GM21786 (cell line): ENCODE measurements at regions not wholly inside any gene's neighbourhood (a gene's known extent, or its start where the extent isn't known, plus 50 kb on each side); places are given as distances from the start of the nearest gene placed in this dataset.

Experiments used
- ATAC-seq: cut with Tn5 transposase; IDR thresholded peaks from one replicate; pipeline ENCODE4 v1.9.1; 2021; ENCODE audit not compliant: unreplicated experiment

- no peak for ATAC-seq
These were observed 58.8 kb upstream of the UBL3 start for GRCh38 chr13:29909081-29909730.

- no peak for ATAC-seq
These were observed 58.1 kb upstream of the UBL3 start for GRCh38 chr13:29908416-29909080.

GRCh38 chr13:29907670-29908069 lies 57.3 kb upstream of the UBL3 start:
- ATAC-seq, result no peak

GRCh38 chr13:29906432-29907011 lies 56.1 kb upstream of the UBL3 start:
- ATAC-seq, result no peak

DNA sequence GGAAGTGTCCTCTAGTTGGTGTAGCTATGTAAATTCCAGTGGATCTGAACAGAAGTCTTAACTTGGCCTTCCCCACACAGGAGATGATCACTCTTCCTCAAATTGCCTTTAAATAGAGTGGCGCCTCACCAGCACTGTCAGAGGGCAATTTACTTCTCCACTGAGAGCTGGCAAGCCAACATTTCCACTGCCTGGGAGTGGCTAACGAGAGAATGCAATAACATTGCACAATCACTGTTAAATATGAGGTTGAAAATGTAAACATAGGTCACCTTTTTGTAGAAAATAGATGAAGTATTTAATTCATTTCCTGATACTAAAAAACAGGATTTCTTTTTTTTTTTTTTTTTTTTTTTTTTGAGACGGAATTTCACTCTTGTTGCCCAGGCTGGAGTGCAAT lies 55.4 kb upstream of the UBL3 start:
- no peak for ATAC-seq

GRCh38 chr13:29903996-29904395 lies 53.6 kb upstream of the UBL3 start:
- no peak for ATAC-seq

GRCh38 chr13:29903543-29903942 lies 53.1 kb upstream of the UBL3 start:
- no peak for ATAC-seq

DNA sequence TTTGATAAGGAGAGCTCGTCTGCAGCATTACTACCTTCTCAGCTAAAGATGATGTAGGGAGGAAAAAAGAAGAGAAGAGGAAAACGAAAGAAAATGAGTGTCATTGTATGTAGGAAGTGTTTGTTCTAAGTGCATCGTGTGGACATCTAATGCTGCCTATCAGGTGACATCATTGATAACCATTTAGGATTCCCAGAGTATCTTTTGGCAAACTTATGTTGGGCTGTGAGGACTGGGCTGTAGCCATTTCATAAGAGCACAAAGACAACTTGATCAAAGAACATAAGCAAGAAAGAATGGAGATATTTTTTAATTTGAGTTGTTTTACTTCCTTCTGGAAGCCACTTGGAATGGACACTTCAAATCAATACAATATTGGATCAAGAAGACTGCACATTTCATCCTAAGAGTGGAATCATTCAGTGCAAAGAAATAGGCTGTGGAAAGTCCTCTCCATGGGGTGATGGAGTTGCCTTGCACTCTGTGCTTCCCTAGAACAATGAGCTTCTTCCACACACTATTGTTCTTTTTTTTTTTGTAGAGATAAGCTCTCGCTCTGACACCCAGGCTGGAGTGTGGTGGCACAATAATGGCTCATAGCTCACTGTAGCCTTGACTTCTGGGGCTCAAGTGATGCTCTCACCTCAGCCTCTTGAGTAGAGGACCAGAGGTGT lies 52.4 kb upstream of the UBL3 start:
- ATAC-seq, result no peak

DNA sequence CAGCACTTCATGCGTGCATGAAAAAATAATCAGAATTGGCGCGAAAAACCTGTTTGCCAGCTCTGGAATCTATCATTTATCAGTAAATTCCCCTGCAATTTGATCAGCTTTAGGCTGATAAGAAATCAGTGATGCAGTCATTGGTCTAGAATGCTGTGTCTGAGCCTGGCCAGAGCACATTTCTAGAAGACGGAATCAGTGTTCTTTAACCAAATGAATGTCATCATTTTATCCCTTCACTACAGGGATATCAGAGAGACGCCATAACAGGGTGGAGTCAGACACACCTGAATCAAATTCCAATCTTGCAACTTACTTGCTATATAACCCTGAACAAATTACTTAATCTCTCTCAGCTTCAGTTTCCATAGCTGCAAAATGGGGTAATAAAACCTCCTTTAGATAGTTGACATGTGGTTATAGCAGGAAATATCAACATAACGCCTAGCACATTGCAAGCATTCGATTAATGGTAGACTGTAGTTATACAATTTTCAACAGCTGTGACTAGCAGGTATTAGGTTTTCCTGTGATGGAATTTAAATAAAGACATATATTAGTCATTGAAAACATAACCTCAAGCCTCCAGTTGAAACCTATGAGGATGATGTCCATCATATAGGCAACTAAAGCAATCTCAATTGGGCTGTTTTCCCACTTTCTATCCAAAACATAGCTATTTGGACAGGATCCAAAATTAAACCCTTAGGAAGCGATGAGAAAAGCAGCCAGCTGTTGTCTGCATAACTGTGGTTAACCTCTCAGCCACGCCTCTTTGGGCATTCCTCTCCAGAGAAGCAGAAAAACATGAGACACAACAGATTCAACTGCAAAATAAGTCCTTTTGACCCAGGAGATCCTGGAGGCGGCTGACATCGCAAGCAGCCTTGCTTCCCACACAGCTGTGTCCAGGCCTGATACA lies 51.6 kb upstream of the UBL3 start:
- ATAC-seq, result no peak
